GM18907 (cell line): ENCODE measurements at regions not wholly inside any gene's neighbourhood (a gene's known extent, or its start where the extent isn't known, plus 50 kb on each side); places are given as distances from the start of the nearest gene placed in this dataset.
"Not testable (repeated sequence)": the region's sequence is repeated elsewhere in the genome, so short reads cannot be mapped to it uniquely, and the experiment has no call there.

Source experiments
- ATAC-seq: cut with Tn5 transposase; IDR thresholded peaks from one replicate; pipeline ENCODE4 v1.9.1; 2021; ENCODE audit warnings: mild to moderate bottlenecking, moderate library complexity; ENCODE audit not compliant: unreplicated experiment

DNA sequence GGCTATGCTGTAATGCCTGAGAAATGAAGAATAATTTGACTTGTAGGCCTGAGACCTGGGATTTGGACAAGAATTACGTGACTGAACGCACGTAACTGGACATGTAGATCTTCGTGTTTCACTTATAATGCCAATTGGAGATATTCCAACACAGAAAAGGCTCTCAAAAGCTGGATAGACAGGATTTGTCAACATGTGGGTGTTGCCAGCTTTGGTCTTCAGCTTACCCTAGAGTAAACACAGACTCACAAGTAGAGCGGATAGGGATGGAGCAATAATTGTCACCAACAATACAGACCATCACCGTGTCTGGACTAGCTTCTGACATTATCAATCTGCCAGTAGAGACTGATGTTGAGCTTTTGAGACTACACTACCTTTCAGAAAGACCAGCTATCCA, 1511.0 kb upstream of the ADGRL3 start:
- no peak for ATAC-seq

DNA sequence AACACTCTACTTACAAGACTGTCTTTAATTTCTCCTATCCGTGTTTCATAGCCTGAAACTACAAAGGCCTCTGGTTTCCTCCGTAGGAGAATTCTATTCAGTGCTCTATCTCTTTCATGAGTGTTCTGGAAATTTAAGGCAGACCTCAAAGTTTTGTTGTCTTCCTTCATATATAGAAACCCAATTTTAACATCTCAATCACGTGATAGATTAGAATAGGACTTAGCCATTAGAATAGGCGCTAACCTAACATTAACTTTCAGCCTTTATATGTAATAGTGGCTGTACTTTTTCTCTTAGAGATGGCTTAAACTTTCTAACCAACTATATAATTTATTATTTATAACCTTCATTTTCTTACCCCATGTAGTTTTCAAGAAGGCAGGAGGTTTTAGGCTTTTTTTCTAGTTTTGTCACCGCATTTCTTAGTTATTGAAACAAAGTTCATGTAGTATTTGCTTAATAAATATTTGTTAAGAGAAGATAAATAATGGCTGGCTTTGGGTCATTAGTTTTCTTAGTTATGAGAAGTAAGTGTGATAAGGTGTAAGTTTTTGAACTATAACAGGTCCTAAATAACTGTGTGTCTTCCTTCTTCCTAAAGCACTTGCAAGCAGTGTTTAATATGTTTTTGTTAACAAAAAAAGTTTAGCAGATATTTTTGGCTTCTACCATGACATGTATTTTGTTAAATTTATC, 1504.6 kb upstream of the ADGRL3 start:
- no peak for ATAC-seq

DNA sequence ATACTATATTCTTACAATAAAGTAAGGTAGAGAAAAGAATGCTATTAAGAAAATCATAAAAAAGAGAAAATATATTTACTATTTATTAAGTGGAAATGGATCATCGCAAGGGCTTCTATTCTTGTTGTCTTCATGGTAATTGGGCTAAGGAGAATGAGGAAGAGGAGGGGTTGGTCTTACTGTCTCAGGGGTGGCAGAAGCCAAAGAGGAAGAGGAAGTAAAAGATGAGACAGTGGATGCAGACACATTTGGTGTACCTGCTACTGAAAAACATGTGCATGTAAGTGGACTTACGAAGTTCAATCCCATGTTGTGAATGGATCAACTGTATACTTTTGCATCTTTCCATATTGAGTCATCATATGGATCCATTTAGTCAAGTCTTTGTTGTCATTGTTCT, 1502.1 kb upstream of the ADGRL3 start:
- no peak for ATAC-seq

DNA sequence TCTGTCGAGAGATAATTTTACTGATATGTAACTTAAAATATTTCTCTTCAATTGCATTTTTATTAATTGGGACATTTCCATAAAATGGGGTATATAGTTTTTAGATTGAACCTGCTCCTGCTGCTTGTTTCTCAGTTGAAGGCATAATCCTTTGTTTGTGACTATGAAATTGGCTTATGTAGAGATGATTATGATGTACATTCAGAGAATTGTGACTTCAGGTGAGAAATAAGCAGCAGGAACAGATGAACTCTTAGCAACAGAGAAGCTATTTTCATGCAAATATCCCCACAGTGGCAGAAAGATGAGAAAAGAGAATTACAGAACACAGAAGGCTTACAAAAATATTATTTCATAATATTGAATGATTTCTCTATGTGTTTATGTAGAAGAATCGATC, 1499.5 kb upstream of the ADGRL3 start:
- no peak for ATAC-seq

DNA sequence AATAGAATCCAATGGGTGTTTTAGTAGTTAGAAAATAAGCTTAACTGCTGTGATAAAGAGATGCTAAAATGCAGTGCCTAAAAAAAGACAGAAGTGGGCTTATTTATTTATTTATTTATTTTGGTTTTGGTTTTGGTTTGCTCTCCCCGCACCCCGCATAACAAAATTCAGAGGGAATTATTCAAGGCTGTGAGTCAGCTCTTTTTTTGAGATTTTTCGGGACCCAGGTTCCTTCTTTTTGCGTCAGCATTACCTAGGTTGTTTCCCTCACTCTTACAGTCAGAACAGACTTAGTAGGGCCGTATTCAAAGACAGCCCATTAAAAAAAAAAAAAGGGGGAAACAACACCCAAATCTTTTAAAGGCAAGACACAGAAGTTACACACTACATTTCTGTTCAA, 1495.5 kb upstream of the ADGRL3 start:
- no peak for ATAC-seq

DNA sequence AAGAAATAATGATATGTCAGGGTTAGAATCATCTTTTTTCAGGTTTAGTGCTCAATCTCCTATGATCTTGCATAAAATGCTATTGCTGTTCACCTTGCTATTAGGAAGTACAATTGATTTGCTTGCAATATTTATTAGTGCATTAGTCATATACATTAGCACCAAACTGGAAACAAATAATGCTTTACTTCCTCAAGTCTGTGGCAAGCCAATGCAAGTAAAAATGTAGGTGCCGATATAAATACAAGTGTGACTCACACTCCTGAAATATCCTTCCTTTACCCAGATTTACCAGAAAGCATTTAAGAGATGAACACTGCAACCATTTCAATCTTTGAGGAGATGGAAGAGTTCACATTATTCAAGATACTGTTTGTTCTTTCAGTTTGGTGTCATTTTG, 1487.7 kb upstream of the ADGRL3 start:
- ATAC-seq: no peak

DNA sequence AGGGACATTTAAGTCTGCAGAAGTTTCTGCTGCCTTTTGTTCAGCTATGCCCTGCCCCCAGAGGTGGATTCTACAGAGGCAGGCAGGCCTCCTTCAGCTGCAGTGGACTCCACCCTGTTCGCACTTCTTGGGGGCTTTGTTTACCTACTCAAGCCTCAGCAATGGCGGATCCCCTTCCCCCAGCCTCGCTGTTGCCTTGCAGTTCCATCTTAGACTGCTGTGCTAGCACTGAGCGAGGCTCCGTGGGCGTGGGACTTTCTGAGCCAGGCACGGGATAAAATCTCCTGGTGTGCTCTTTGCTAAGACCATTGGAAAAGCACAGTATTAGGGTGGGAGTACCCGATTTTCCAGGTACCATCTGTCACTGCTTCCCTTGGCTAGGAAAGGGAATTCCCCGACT, 1475.8 kb upstream of the ADGRL3 start:
- ATAC-seq: not testable (repeated sequence)

DNA sequence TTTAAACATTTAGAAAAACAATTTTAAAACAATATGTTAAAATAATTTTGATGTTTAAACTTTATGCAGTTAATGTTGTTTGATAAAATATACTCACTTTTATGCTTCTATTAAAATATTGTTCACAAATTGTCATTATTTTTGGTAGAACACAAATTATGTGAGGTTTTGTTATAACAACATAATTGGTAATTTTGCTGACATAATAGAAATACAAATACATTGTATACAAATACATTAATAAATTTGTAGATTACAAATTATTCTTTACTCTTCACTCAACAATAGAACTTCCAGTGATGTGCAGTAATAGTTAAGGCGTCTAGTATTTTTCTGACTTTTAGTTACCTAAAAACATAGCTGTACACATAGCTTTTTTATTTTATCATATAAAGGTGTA, 1472.4 kb upstream of the ADGRL3 start:
- no peak for ATAC-seq

DNA sequence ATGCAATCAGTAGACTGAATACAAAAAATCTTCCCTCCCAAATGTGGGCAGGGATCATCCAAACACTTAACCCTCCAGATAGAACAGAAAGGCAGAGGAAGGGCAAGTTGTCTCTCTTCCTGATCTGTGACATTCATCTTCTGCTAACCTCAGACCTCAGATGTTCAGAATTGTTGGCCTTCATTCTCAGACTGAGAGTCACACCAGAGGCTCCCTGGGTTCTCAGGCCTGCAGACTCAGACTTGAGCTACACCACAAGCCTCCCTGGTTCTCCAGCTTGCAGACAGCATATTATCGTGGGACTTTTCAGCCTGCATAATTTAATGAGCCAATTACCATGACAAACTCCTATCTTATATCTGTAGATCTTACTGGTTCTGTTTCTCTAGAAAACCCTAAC, 1471.6 kb upstream of the ADGRL3 start:
- ATAC-seq: no peak

DNA sequence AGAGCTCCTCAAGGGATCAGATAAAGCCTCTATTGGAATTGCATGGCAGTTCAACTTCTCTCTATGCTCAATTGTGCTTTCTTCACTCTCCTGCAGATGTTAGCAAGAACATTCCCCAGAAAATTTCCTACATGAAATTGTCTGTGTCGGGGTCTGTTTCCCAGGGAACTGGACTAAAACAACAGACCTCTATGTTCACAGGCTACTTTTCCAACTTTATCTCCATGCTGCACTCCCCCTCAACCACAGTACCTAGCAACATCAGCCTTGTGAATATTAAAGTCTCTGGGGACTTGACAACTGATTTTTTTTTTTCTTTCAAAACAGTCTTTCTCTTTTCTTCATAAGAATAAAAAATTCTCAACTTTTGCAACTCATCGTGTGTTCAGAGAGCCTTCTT, 1470.8 kb upstream of the ADGRL3 start:
- no peak for ATAC-seq

DNA sequence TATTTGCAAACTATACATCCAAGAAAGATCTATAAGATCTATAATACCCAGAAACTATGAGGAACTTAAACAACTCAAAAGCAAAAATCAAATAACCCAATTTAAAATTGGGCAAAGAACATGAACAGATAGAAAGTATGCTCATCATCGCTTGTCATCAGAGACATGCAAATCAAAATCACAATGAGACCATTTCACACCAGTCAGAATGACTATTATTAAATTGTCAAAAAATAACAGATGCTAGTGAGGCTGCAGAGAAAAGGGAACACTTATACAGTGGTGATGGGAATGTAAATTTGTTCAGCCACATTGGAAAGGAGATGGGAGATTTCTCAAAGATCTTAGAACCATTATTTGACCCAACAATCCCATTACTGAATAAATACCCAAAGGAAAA, 1451.7 kb upstream of the ADGRL3 start:
- ATAC-seq: no peak

DNA sequence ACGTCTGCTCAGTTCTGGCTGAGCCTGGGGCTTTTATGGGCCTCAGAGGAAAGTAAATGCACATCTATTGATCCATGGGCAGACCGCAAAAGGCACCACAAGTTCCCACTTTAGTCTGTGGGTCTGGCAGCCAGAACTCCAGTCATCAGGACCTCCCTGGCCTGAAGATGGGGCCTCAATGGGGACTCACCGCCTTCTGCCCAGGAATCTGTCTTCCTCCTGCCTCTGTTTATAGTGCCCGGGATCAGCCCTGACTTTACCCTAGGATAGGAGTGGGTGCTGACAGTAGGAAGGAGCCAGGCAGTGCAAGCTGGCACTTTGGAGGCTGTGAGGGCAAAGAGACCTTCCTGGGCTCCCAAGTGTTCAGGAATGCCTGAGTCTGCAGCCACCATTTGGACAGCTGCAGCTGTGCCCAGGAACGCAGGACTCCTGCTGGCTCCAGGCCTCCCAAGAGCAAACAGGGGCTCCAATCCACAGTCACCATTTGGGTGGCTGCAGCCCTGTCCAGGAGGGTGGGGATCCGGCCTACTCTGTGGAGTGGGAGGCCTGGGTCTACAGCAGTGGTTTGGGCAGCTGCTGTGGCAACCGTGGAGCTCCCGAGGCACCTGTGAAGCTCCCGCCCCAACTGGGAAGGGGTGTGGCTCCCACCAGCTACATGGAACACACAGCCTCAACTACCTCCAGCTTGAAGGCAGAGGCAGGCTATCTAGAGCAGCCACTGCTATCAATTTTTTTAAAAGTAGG, 1440.9 kb upstream of the ADGRL3 start:
- no peak for ATAC-seq

DNA sequence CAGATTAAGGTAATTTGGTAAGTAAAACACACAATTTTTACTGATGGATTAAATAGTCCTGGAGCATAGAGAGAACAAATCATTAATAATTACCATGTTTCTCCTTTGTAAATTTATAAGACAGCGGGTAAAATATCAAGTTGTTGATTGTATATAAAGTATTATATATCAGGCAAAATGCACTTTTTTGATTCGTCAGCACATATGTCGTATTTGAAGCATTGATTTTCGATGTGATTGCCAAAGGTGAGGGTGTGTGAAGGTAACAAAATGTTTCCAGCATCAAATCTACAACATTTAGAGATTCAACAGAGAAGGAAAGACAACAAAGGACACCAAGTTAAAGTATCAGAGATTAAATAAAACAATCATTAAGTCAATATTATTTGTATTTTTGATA, 1437.8 kb upstream of the ADGRL3 start:
- ATAC-seq: no peak

DNA sequence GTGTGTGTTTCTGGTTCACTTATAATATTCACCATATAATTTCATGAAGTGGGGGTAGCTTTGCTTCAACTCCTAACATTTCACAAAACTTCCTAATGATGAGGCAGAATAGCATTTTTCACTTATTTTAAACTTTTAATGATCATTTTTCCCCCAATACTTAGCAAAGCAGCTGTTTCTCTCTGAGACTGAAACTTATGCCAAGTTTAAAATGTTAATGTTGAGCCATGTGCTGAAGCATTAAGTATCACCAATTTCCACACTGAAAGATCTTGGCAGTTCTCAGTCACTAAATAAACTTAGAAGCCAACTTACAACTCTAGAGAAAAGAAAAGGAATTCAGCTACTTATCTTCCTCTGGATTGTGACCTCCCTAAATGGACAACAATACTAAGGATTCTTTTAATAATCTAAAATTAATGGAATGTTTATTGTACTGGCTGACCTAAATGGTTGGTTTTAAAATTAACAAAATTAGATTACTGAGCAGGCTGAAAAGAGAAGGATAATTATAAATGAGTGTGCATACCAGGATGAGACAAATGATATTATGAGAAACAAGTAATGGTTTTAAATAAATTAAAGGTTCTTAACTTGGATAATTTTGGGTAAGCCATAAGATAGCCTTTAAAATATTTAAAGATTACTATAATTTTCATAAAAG, 1429.4 kb upstream of the ADGRL3 start:
- no peak for ATAC-seq

DNA sequence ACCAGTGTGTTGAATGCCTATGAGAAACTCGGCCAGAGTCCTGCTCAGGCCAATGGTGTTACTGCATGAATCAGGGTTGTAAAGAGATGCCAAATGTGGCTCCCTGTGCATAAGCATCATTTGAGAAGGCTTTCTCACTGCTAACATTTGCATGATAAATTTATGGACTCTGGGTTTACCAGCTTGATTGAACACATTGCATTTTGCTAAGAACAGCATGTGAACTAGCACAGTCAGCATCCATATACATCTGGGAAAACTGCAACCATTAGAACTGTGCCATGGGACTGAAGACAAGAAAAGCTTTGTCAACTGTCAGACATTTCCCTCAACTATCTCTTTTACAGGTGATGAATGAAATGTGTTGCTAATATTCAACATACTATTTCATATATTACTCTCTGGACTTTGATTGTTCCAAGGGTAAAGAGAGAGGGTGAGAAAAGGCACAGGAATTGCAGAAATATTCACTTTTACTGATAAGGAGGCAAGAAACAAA, 1427.4 kb upstream of the ADGRL3 start:
- ATAC-seq: no peak

DNA sequence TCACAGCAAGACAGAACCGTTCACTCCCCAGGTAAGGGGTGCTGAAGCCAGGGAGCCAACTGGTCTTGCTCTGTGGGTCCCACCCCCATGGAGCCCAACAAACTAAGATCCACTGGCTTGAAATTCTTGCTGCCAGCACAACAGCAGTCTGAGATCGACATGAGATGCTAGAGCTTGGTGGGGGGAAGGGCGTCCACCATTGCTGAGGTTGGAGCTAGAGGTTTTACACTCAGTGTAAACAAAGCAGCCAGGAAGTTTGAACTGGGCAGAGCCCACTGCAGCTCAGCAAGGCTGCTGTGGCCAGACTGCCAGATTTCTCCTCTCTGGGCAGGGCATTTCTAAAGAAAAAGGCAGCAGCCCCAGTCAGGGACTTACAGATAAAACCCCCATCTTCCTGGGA, 1419.9 kb upstream of the ADGRL3 start:
- not testable (repeated sequence) for ATAC-seq

DNA sequence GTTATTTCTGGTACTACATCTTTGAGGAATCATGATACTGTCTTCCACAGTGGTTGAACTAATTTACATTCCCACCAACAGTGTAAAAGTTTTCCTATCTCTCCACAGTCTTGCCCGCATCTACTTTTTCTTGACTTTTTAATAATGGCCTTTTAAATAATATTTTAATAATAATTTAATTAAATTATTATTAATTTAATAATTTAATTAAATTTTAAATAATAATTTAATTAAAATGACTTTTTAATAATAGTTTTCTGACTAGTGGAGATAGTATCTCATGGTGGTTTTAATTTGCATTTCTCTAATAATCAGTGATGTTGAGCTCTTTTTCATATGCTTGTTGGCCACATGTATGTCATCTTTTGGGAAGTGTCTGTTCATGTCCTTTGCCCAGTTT, 1395.0 kb upstream of the ADGRL3 start:
- ATAC-seq: no peak

DNA sequence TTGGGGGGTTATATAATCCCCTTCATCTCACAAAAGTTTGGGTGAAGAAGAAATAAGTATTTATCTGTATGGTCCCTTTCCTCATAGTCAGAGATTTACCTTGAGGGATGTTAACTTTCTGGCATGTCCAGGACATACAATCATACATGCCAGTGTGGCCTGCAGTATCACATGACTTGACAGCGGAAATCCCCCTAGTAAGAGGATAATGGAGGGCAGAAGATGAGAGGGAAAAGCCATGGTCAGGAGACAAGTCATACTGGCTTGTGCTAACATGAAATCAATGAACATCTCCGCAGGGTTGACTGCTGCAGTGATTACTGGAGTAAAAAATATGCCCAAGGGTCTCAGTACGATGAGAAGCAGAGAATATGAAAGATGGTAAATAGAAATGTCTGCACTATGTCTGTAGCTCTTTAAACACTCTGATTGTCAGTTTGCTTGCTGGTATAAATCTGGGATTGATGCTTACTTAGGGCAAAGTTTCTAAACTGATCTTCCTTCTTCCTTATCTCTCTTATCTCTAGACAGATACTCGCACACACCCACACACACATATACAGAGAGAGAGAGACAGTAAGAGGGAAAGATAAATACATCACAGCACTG, 1385.6 kb upstream of the ADGRL3 start:
- ATAC-seq: no peak

DNA sequence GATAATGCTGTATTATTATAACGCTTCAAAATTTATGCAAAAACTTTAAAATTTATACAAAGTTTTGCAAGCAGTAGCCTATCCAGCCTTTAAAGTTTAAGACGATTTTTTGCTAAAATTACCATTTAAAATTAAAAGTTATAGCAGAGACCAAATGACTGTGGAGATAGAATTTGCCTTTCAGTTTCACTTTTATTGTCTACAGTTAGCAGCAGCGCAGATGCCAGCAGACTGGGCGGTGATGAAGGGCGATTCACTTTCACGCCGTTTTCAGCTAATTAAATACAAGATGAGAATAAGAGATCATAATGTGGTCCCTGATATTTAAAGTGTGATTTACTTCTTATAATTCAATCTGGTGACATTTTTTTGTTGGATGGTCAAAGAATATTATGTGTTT, 1381.5 kb upstream of the ADGRL3 start:
- ATAC-seq: peak; percentile 93

DNA sequence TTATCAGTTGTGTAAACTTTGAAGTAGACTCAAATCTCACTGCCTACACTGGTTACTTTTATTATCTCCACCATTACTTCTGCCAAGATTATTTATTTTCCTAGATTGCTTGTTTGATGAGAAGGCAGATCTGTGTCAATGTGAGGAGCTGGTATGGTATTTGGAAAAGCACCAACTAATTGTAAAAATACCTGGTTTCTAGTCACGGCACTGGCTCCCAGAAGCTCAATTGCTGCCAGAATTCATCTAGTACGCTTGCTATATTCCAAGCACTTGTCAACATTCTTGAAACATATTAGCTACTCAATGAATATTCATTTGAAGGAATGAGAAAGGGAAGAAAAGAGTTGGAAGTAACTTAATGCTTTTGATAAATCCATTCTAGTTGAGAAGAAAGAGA, 1376.8 kb upstream of the ADGRL3 start:
- ATAC-seq: no peak

DNA sequence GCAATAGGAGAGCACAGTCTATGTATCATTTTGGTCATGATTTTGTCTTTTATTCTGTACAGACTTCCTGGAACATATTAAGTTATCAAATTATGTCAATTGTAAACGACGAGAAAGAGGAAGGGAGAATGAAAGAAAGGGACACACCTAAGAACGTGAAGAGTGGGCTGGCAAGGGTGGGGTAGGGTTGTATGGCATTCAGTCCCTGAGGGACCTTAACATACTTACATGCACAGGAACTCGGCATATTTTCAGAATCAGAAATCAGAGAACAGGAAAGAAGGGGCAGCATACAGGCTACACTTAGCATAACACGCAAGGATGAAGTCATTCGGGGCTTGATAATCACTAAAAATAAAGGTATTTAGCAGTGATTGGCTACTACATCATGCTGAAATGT, 1375.0 kb upstream of the ADGRL3 start:
- no peak for ATAC-seq

DNA sequence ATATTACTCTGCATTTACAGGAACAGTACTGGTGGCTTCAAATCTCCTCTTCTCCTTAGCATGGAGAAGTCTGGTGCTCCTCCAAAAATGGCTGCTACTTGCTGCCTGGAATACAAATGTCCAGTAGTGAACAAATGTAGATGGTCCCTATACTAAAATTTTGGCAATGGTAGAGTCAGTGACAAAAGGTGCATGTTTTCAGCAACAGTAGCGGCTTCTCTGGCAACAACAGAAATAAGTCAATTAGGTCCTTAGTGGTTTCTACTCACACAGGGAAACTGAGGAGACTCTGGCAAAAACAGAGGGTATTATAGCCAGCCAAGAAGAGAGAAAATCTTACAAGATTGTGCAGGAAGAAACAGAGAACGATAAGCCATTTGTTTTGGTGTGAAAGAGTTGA, 1368.4 kb upstream of the ADGRL3 start:
- no peak for ATAC-seq
